ENCODE measurements at regions not wholly inside any gene's neighbourhood (a gene's known extent, or its start where the extent isn't known, plus 50 kb on each side); places are given as distances from the start of the nearest gene placed in this dataset.
"Not testable (repeated sequence)": the region's sequence is repeated elsewhere in the genome, so short reads cannot be mapped to it uniquely, and the experiment has no call there.

DNA sequence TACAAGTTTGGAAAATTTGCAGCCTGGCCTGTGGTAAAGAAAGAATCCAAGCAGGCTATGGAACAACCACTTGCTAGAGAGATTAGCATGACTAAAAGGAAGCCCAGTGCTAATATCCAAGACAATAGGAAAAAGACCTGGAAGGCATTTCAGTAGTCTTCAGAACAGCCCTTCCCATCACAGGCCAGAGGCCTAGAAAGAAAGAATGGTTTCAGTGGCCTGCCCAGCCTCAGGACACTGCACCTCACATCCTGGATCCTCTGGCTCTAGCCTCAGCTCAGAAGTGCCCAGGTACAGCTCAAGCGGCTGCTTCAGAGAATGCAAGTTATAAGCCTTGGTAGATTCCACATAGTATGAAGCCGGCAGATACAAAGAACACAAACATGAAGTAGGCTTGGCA lies 449.8 kb upstream of the AR start:
- TF ChIP-seq, protein P1, sequence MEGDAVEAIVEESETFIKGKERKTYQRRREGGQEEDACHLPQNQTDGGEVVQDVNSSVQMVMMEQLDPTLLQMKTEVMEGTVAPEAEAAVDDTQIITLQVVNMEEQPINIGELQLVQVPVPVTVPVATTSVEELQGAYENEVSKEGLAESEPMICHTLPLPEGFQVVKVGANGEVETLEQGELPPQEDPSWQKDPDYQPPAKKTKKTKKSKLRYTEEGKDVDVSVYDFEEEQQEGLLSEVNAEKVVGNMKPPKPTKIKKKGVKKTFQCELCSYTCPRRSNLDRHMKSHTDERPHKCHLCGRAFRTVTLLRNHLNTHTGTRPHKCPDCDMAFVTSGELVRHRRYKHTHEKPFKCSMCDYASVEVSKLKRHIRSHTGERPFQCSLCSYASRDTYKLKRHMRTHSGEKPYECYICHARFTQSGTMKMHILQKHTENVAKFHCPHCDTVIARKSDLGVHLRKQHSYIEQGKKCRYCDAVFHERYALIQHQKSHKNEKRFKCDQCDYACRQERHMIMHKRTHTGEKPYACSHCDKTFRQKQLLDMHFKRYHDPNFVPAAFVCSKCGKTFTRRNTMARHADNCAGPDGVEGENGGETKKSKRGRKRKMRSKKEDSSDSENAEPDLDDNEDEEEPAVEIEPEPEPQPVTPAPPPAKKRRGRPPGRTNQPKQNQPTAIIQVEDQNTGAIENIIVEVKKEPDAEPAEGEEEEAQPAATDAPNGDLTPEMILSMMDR (IDR thresholded peaks at IDR 0.05; ENCODE audit: borderline replicate concordance, insufficient read depth, low read depth, low read length): no peak
- H3K4me3 ChIP-seq (ENCODE audit: low read depth, low read length): no peak overlapping the region

DNA sequence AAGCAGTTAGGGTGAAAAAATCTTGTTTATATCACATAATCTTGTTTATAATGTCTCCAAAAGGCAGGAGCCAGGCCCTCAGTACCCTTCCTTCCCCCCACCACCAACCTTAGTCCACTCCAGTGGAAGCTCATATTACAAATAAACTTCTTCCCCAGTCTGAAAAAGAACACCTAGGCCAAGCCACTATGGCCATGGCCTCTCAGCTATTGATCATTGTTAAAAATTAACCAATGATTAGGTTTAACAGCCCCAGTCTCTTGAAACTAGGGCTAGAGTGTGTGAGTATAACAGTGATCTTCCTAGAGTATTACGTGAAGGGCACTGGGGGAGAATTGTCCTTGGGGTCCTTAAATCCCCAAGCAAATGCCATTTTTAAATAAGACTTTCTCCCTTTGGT lies 411.9 kb upstream of the EDA2R start:
- no peak overlapping the region for H3K4me3 ChIP-seq (ENCODE audit: low read depth, low read length)
- TF ChIP-seq, protein P1 (IDR thresholded peaks at IDR 0.05; ENCODE audit: borderline replicate concordance, insufficient read depth, low read depth, low read length): no peak

DNA sequence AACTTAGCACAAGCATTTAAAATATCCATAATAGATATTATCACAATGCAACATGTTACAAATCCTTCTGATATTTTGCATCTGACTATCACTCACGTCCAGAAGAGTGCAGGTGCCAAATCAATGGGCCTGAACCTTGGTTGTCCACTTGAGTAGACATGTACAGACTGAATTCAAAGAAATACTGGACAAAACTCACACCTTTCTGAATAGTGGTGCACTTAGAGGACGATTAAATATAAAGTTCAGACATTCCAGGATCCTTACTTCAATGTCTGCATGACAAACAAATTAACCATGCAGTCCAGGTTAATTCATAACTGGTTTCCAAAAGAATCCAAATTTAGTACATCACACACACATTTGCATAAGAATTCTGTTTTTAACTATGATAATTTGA lies 406.0 kb upstream of the EDA2R start:
- TF ChIP-seq, protein P1 (IDR thresholded peaks at IDR 0.05; ENCODE audit: borderline replicate concordance, insufficient read depth, low read depth, low read length): no peak
- H3K4me3 ChIP-seq (ENCODE audit: low read depth, low read length): no peak overlapping the region

DNA sequence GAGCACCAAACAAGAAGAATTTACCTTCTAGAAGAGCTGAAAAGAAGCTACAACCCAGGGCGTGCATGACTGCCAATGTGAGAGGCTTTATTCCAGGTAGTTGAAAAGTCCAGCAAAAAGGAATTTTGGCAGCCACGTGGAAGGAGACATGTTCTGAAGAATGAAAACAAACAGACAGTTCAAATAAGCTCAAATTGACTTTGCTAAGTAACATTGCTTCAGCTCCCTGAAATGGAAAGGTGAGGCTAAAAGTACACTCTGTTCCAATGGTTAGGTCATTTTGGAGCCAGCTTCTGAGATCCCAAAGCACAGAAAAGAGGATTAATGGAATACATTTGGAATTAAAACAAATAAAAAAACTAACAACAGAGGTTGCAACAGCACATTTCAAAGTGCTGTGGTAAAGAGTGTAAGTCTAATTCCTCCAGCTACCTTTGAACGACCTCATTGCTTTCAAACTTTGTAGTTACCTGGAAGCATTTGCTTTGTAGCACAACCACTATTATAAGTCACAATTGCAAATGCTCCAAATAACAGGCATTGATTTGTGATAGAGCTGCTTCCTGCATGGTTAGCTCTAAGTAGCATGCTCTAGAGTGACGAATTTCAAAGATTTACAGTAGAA lies 405.3 kb upstream of the EDA2R start:
- TF ChIP-seq, protein P1 (IDR thresholded peaks at IDR 0.05; ENCODE audit: borderline replicate concordance, insufficient read depth, low read depth, low read length): no peak
- no peak overlapping the region for H3K4me3 ChIP-seq (ENCODE audit: low read depth, low read length)

DNA sequence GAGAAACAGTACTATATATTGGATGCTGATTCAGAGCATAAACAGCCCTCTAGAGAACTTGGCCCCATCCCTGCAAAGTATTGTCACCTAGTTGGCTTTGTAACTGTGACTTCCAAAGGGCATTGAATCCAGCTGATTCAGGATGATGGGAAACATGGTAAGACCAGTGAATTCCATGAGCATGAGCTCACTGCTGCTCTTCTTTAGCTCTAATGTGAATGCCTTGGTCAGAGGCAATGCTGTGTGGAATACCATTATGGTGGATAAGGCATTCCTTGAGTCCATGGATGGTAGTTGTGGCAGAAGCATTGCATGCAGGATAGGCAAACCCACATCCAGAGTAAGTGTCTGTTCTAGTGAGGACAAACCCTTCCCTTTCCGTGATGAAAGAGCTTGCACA lies 365.6 kb upstream of the EDA2R start:
- TF ChIP-seq, protein P1 (IDR thresholded peaks at IDR 0.05; ENCODE audit: borderline replicate concordance, insufficient read depth, low read depth, low read length): no peak
- no peak overlapping the region for H3K4me3 ChIP-seq (ENCODE audit: low read depth, low read length)

DNA sequence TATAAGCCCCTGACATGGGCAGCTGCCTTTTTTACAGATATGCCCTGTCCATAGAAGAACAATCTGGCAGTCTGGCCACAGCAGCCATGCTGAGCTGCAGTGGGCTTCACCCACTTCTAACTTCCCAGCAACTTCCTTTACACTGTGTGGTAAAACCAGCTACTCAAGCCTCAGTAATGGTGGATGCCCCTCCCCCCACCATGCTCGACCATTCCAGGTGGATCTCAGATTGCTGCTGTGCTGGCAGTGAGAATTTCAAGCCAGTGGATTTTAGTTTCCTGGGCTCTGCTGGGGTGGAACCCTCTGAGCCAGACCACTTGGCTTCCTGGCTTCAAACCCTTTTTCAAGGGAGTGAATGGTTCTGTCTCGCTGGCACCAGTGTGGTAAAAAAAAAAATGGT lies 355.9 kb upstream of the EDA2R start:
- H3K4me3 ChIP-seq (ENCODE audit: low read depth, low read length): no peak overlapping the region
- TF ChIP-seq, protein P1 (IDR thresholded peaks at IDR 0.05; ENCODE audit: borderline replicate concordance, insufficient read depth, low read depth, low read length): no peak

DNA sequence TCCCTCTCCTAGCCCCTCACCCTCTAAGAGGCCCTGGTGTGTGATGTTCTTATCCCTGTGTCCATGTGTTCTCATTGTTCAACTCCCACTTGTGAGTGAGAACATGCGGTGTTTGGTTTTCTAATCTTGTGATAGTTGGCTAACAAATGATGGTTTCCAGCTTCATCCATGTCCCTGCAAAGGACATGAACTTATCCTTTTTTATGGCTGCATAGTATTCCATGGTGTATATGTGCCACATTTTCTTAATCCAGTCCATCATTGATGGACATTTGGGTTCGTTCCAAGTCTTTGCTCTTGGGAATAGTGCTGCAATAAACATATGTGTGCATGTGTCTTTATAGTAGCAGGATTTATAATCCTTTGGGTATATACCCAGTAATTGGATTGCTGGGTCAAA lies 353.2 kb upstream of the EDA2R start:
- H3K4me3 ChIP-seq (ENCODE audit: low read depth, low read length): not testable (repeated sequence)

DNA sequence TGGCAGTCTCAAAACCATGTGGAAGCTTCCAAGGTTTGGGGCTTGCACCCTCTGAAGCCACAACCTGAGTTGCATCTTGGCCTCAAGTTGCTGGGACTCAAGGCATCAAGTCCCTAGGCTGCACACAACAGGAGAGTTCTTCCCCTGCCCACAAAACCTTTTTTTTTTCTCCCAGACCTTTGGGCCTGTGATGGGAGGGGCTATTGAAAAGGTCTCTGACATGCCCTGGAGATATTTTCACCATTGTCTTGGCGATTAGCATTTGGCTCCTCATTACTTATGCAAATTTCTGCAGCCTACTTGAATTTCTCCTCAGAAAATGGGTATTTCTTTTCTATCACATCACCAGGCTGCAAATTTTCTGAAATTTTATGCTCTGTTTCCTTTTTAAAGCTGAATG lies 349.5 kb upstream of the EDA2R start:
- TF ChIP-seq, protein P1 (IDR thresholded peaks at IDR 0.05; ENCODE audit: borderline replicate concordance, insufficient read depth, low read depth, low read length): no peak
- H3K4me3 ChIP-seq (ENCODE audit: low read depth, low read length): no peak overlapping the region
